NCI-H1694 treated with DMSO at 0.1 percent for 48 hours (cell line): ENCODE measurements at regions not wholly inside any gene's neighbourhood (a gene's known extent, or its start where the extent isn't known, plus 50 kb on each side); places are given as distances from the start of the nearest gene placed in this dataset.

Source experiments
- DNase-seq: peaks from one replicate; lab custom pipeline; 2025; lab: John Stamatoyannopoulos, UW

DNA sequence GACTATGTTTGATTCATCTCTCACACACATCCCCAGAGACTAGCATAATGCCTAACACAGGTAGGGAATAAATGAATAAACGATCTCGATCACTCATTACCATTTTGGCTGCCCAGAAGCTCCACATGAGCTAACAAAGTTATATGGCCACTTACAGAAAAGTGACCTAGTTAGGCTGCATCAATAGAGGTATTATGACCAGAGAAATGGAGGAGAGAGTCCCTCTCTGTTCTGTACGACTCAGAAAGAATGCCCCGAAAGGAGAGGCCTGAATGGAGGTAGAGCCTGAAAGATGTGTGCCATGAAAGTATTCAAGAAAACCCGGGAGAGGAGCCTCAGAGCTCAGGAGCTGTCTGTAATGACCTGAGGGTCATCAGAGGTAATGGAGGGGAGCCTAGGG lies 208.2 kb upstream of the GRIK3 start:
- no peak for DNase-seq

- DNase-seq = no peak
Observed at GRCh38 chr1:37243368-37244082, 209.2 kb upstream of the GRIK3 start.

GRCh38 chr1:37244083-37244480 lies 209.8 kb upstream of the GRIK3 start:
- DNase-seq = no peak

DNA sequence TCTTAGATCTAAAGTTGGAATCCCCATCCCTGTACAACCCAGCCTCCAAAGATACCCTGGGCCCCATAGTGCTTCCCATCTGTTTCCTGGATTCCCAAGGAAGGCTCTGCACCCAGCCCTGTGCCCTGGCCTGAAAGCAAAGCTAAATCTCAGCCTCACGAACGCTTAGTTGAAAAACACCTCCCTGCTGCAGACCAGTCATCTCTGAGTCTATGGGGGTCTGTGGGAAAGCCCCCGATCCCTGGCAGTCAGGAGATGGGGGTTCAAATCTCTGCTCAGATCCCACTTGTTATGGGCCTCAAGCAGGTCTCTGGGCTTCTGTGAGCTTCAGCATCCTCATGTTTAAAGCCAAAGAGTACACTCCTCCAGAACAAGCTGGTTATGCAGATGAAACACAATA lies 210.5 kb upstream of the GRIK3 start:
- no peak for DNase-seq

- no peak for DNase-seq
Observed at GRCh38 chr1:37246631-37247030, 212.3 kb upstream of the GRIK3 start.

DNA sequence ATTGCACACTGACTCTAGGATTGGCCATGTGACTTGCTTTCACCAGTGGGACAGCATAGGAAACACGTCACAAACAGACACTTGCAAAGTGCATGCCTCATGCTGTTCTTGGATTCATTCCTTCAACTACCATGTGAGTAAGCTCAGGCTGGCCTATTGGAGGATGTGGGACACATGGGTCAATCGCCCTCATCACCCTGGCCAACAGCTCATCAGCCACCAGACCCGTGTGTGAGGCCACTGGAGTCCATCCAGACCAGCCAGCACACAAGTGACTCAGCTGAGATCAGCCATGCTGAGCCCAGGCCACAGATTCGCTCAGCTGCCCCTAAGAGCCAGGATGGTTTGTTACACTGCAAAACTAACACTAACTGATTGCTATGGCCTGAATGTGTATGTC lies 216.1 kb upstream of the GRIK3 start:
- DNase-seq = no peak

DNA sequence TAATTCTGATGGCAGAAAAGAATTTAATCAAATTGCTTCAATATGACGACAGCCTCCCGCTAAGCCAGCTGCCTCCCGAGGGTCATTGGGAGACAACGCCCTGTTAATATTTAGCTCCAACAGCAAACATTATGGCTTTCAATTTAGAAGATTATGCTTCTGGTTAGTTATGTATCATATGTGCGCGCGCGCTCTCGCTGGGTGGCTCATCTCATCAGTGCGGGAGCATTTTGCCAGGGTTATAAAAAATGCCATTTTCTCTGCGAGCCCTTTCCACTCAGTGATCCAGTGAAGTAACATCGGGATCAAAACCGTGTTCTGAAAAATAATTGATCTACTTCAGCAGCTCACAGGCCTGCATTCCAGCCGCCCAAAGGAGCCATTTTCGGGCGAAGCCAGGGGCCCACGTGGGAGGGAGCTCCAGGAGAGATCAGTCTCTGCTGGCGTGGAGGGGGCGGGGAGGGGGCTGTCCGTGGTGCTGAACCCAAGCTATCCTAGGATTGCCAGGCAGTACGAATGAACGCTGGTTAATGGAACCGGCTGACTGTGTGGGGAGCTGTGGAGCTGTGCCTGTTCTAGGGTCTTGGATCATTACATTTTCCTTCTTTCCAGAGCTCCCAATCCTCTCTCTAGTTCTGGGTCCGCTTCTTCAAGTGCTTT lies 219.1 kb upstream of the ZC3H12A start:
- DNase-seq = no peak

DNA sequence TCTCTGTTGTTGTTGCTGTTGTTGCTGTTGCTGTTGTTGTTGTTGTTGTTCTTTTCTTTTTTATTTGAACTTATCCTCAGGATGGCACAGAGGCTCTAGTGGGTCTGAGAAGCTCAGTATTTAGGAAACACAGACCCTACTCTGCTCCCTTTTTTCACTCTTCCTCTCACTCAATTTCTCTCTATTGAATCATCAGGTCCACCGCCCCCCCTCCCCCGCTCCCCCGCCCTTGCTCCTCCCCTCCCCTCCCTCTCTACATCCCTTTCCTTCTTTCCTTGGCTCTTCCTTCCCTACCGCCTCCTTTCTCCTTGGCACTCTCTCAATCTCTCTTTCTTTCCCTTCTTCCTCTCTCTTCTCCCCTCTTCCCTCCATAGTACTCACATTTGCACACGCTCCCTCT lies 218.5 kb upstream of the ZC3H12A start:
- DNase-seq = no peak

DNA sequence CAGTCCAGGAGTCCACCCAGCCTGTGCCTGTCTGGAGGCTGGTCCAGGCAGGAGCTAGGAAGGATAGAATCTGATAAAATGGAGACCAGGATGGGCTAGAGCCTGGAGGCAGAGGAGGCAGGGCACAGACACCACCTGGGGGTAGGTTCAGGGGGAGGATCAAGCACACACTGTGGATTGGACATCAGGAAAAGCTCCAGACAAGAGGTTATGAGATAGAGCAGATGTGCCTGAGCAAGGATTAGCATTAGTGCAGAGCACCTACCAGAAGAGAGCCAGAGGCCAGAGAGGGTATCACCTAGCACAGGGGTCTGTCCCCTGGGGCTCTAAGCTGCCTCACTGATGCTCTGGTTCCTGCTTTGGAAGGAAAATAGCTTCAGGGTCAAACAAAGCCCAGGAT lies 216.7 kb upstream of the ZC3H12A start:
- no peak for DNase-seq

DNA sequence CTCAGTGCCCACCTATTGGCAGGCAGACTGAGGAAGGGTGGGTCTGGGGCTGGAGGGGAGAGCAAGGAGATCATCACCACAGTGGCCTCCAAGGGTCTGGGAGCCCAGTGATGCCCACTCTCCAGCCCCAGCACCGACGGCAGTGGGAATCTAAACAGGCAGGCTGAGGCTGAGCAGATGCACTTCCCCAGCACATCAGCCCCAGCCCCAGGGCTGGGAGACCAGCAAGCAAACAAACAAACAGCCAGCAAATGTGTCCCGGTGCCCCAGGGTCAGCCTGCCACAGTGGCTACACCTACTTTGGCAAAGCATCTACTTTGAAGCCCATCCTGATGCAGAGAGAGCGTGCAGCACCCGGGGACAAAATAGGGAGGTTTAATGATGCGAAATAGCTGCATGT lies 216.3 kb upstream of the ZC3H12A start:
- no peak for DNase-seq

- no peak for DNase-seq
Observed at GRCh38 chr1:37259019-37259418, 215.4 kb upstream of the ZC3H12A start.

DNA sequence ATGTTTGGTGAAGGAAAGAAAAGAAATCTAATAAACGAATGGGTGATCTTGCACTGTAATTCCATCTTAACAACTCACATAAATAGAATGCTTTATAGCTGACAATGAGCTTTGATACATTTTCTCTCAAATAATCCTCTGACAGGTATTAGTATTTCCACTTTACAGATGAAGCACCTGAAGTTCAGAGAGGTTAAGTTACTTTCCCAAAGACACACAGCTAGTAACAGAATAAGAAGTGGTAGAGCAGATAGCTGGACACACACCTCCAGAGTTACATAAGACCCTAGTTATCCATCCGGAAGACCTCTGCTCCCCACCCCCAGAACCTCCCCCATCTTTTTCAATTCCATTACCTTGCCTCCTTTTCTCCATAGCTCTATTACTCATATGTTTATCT lies 213.3 kb upstream of the ZC3H12A start:
- DNase-seq = no peak

DNA sequence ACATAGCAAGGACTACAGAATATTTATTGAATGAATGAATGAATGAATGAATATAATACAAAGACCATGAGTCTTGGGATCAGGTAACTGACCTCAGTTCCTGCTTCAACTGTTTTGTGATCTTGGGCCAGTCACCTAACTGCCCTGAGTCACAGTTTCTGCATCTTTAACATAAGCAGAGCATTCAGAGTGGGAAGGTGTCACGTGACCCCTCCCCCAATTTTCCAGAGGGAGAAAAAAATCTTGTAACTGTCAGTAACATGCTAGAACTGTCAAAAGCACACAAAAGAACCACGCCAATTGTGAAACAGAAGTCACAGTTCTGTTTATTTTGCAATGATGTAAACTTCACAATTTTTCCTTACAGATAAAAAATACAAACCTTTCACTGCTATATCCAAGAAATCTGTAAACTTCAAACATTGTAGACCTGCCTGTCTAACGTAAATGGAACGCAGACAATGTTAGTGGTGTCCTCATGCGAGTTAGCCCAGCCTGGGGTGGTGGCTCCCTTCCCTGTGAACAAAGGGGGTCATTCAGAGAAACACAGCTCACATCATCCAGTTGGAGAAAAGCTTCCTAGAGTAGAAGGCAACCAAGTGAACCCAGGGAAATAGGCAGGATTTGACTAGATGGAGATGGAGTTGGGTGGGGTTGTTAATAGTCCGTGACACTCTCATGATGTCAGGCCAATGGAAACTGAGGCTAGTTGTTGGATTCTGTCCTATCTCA lies 211.8 kb upstream of the ZC3H12A start:
- DNase-seq = no peak

GRCh38 chr1:37265156-37265555 lies 209.2 kb upstream of the ZC3H12A start:
- no peak for DNase-seq

DNA sequence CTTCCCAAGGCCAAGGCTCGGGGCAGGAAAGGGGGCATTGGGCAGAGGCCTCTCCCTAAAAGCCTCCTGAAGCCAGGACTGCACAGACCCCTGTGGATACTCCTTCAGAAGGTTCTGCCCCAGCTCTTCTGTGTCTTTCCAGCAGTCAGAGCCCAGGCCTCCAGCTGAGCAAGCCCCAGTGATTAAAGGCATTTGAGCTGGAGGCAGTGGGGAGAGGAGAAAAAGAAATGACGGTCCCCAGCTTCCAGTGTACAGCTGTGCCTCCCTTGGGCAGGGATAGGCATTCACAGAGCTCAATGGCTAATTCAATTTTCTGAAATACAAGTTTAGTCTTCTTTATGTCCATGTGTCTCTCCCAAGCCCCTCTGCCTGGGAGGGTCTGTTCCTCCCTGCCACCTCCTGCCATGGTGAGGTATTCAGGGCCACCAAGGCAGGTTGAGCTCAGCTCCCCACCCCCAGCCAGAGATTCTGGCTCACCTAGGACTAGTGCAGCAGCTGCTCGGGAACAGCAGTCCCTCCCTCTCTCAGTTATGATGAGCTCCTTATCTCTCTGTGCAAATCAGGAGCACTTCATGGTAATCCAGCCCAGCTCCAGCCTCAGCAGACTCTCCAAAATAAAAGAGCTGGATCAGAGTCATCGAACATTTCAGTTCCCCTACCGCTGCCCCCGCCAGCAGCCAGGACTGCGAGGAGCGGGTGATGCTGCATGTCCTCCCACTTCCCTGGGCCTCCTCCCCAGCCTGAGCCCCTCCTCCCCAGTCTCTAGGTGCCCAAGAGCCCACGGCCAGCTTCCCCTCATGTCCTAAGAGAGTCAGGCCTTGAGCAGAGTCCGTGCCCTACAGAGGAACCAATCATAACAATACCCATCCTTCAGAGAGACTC lies 208.4 kb upstream of the ZC3H12A start:
- DNase-seq = no peak

- DNase-seq = no peak
Observed at GRCh38 chr1:37267111-37267835, 207.1 kb upstream of the ZC3H12A start.

DNA sequence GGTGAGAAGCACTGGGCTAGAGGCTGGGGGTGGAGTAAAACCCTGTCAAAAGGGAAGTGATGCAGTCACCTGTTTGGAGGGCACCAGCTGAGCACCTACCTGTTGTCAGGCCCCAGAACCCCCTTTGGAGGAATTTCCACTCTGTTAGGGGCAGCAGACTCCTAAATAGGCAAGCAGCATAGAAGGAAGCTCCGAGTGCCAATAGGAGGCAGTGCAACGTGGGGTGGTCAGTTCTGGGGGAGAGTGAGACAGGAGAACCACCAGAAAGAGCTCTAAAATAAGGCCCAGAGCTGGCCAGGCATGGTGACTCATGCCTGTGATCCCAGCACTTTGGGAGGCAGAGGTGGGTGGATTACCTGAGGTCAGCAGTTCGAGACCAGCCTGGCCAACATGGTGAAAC lies 203.7 kb upstream of the ZC3H12A start:
- DNase-seq = no peak

GRCh38 chr1:37272626-37273025 lies 201.8 kb upstream of the ZC3H12A start:
- no peak for DNase-seq

DNA sequence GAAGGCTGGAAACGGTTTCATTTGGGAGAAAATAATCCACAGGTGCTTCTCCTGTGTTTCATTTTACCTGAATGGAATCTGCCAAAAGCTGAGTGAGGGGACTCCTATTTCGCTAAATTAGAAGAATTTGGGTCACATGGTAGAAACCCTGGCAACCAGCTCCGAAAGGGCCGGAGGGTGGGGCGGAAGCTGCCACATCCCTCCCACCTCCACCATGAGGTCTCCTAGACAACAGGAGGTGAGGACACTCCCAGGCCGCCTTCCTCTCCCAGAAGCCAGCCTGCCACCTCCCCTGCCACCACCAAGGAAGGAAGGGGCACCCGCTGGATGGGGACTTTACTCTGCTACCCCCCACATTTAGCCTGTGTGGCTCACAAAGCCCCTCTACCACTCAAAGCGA lies 199.9 kb upstream of the ZC3H12A start:
- DNase-seq = no peak

GRCh38 chr1:37274938-37275631 lies 199.3 kb upstream of the ZC3H12A start:
- DNase-seq = no peak

DNA sequence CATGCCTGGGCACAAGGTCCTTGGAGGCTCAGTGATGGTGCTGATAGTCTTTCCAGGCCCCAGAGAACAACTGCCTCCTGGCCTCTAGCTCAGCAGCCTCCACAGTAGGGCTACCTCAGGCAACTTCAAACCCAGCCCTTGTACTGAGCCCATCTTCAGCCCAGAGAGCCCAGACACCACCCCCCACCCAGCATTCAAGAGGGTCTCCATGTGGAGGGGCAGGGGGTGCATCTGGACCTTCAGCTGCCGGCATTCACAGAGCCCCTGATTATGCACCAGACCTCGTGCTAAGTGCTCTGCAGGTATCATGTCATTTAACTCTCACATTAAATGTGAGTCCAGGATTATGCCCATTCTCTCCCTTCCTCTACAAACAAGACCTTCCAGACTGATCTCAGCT lies 197.0 kb upstream of the ZC3H12A start:
- DNase-seq = no peak
